Type B pancreatic cell (in vitro differentiated cells): ENCODE measurements at regions not wholly inside any gene's neighbourhood (a gene's known extent, or its start where the extent isn't known, plus 50 kb on each side); places are given as distances from the start of the nearest gene placed in this dataset.
"Not testable (repeated sequence)": the region's sequence is repeated elsewhere in the genome, so short reads cannot be mapped to it uniquely, and the experiment has no call there.

Experiments used
- DNase-seq: peaks from one replicate; pipeline ENCODE4 v3.0.0; 2021; ENCODE audit warnings: mixed read lengths; ENCODE audit not compliant: unreplicated experiment; ENCODE audit errors: extremely low spot score
- H3K27ac Mint-ChIP-seq: 2 replicates; pipeline ENCODE4 v1.8.0; 2021; ENCODE audit warnings: mild to moderate bottlenecking, mixed read lengths
- H3K27me3 Mint-ChIP-seq: 2 replicates; pipeline ENCODE4 v1.8.0; 2021; ENCODE audit warnings: mixed read lengths
- H3K36me3 Mint-ChIP-seq: 2 replicates; pipeline ENCODE4 v1.8.0; 2021; ENCODE audit warnings: mixed read lengths
- H3K4me1 Mint-ChIP-seq: one replicate; pipeline ENCODE4 v1.8.0; 2021; ENCODE audit warnings: mixed read lengths; ENCODE audit not compliant: unreplicated experiment
- H3K4me3 Mint-ChIP-seq: 2 replicates; pipeline ENCODE4 v1.8.0; 2021; ENCODE audit warnings: mild to moderate bottlenecking, mixed read lengths
- H3K9me3 Mint-ChIP-seq: 2 replicates; pipeline ENCODE4 v1.8.0; 2021; ENCODE audit warnings: mixed read lengths
- CTCF ChIP-seq: fragments of 200-600 bp; sonication (generic); conservative IDR thresholded peaks from 2 replicates; pipeline ENCODE4 v1.5.0; 2021; ENCODE audit warnings: antibody characterized with exemption, mild to moderate bottlenecking

- no peak overlapping the region for H3K4me3 Mint-ChIP-seq
- peaks cover 5% of the 10 kb centered on the region for H3K4me1 Mint-ChIP-seq
- H3K9me3 Mint-ChIP-seq, result no peaks in the 10 kb centered on the region
- no peak for TF ChIP-seq CTCF
- H3K27ac Mint-ChIP-seq, result no peak overlapping the region
- no peak for DNase-seq
- no peaks in the 10 kb centered on the region for H3K27me3 Mint-ChIP-seq
- H3K36me3 Mint-ChIP-seq, result no peaks in the 10 kb centered on the region
Observed at GRCh38 chr21:28480470-28480869, 512.2 kb downstream of the LTN1 start.

GRCh38 chr21:28473530-28474220, 519.0 kb downstream of the LTN1 start:
- TF ChIP-seq CTCF, result no peak
- no peak for DNase-seq
- H3K27me3 Mint-ChIP-seq, result no peaks in the 10 kb centered on the region
- H3K27ac Mint-ChIP-seq, result no peak overlapping the region
- no peak overlapping the region for H3K4me3 Mint-ChIP-seq
- H3K4me1 Mint-ChIP-seq, result peaks cover 4% of the 10 kb centered on the region
- no peaks in the 10 kb centered on the region for H3K36me3 Mint-ChIP-seq
- H3K9me3 Mint-ChIP-seq, result no peaks in the 10 kb centered on the region

- not testable (repeated sequence) for DNase-seq, H3K36me3 Mint-ChIP-seq, H3K27ac Mint-ChIP-seq, H3K4me3 Mint-ChIP-seq, H3K9me3 Mint-ChIP-seq, H3K27me3 Mint-ChIP-seq, H3K4me1 Mint-ChIP-seq
Observed at GRCh38 chr21:28472543-28472942, 520.1 kb downstream of the LTN1 start.

GRCh38 chr21:28464988-28465387, 527.7 kb downstream of the LTN1 start:
- H3K4me1 Mint-ChIP-seq, result no peaks in the 10 kb centered on the region
- no peaks in the 10 kb centered on the region for H3K36me3 Mint-ChIP-seq
- no peak for TF ChIP-seq CTCF
- no peak overlapping the region for H3K4me3 Mint-ChIP-seq
- DNase-seq, result no peak
- no peaks in the 10 kb centered on the region for H3K27me3 Mint-ChIP-seq
- no peak overlapping the region for H3K27ac Mint-ChIP-seq
- H3K9me3 Mint-ChIP-seq, result peaks cover 5% of the 10 kb centered on the region

- H3K4me1 Mint-ChIP-seq, result no peaks in the 10 kb centered on the region
- no peak for TF ChIP-seq CTCF
- H3K9me3 Mint-ChIP-seq, result peaks cover 5% of the 10 kb centered on the region
- H3K27me3 Mint-ChIP-seq, result no peaks in the 10 kb centered on the region
- DNase-seq, result no peak
- H3K4me3 Mint-ChIP-seq, result no peak overlapping the region
- no peaks in the 10 kb centered on the region for H3K36me3 Mint-ChIP-seq
- H3K27ac Mint-ChIP-seq, result no peak overlapping the region
Observed at GRCh38 chr21:28464095-28464494, 528.6 kb downstream of the LTN1 start.

- Mint-ChIP-seq H3K4me3 (no peak overlapping the region), H3K9me3 (peaks cover 5% of the 10 kb centered on the region), H3K27ac (no peak overlapping the region), H3K4me1 (no peaks in the 10 kb centered on the region), H3K27me3 (no peaks in the 10 kb centered on the region), H3K36me3 (no peaks in the 10 kb centered on the region)
- DNase-seq, result no peak
- TF ChIP-seq CTCF, result no peak
Observed at GRCh38 chr21:28459193-28459592, 533.5 kb downstream of the LTN1 start.
